NCI-H1105 (cell line): ENCODE measurements at regions not wholly inside any gene's neighbourhood (a gene's known extent, or its start where the extent isn't known, plus 50 kb on each side); places are given as distances from the start of the nearest gene placed in this dataset.

ENCODE experiments used
- DNase-seq: peaks from one replicate; lab custom pipeline; 2025; lab: John Stamatoyannopoulos, UW

GRCh38 chr6:6918216-6918983, 189.4 kb upstream of the RREB1 start:
- DNase-seq = no peak

GRCh38 chr6:6919173-6919572, 188.6 kb upstream of the RREB1 start:
- no peak for DNase-seq

- DNase-seq = no peak
Measured at GRCh38 chr6:6920114-6920986, 187.4 kb upstream of the RREB1 start.

GRCh38 chr6:6920987-6921313, 186.8 kb upstream of the RREB1 start:
- no peak for DNase-seq

- no peak for DNase-seq
Measured at GRCh38 chr6:6922166-6922565, 185.6 kb upstream of the RREB1 start.

GRCh38 chr6:6923605-6924004, 184.2 kb upstream of the RREB1 start:
- no peak for DNase-seq

- no peak for DNase-seq
Measured at GRCh38 chr6:6924708-6925107, 183.1 kb upstream of the RREB1 start.

GRCh38 chr6:6925391-6926164, 182.2 kb upstream of the RREB1 start:
- DNase-seq = no peak

- DNase-seq = no peak
Measured at GRCh38 chr6:6926856-6927255, 180.9 kb upstream of the RREB1 start.

GRCh38 chr6:6927521-6928361, 180.0 kb upstream of the RREB1 start:
- DNase-seq = no peak

- no peak for DNase-seq
Measured at GRCh38 chr6:6930223-6930880, 177.4 kb upstream of the RREB1 start.

GRCh38 chr6:6931071-6932025, 176.4 kb upstream of the RREB1 start:
- DNase-seq = no peak

- no peak for DNase-seq
Measured at GRCh38 chr6:6932341-6932740, 175.4 kb upstream of the RREB1 start.

GRCh38 chr6:6932968-6933367, 174.8 kb upstream of the RREB1 start:
- no peak for DNase-seq

- no peak for DNase-seq
Measured at GRCh38 chr6:6940031-6941025, 167.4 kb upstream of the RREB1 start.

GRCh38 chr6:6941201-6941600, 166.6 kb upstream of the RREB1 start:
- no peak for DNase-seq

GRCh38 chr6:6942091-6942490, 165.7 kb upstream of the RREB1 start:
- DNase-seq = no peak

- peak; percentile 92 for DNase-seq
Measured at GRCh38 chr6:6942831-6943230, 164.9 kb upstream of the RREB1 start.

GRCh38 chr6:6943421-6943820, 164.3 kb upstream of the RREB1 start:
- no peak for DNase-seq
